Memory B cell (primary cell): ENCODE measurements at regions not wholly inside any gene's neighbourhood (a gene's known extent, or its start where the extent isn't known, plus 50 kb on each side); places are given as distances from the start of the nearest gene placed in this dataset.
A peak's percentile ranks its signal among the peaks of the same experiment; 100 is the strongest.
"Not testable (repeated sequence)": the region's sequence is repeated elsewhere in the genome, so short reads cannot be mapped to it uniquely, and the experiment has no call there.

Experiments used
- ATAC-seq: fragments of 150-1000 bp; cut with Tn5 transposase; 2 replicates; pipeline ENCODE4 v1.10.0; 2021; ENCODE audit warnings: low read depth, mild to moderate bottlenecking, moderate library complexity
- DNase-seq, 2 donors: peaks; one replicate each; pipeline ENCODE4 v3.0.0; 2022; ENCODE audit warnings: low spot score in 2 of 2
- H3K27ac Mint-ChIP-seq: one replicate; pipeline ENCODE4 v1.8.0; 2022; ENCODE audit warnings: mild to moderate bottlenecking, moderate library complexity, mixed read lengths
- H3K27me3 Mint-ChIP-seq: one replicate; pipeline ENCODE4 v1.8.0; 2022; ENCODE audit warnings: mixed read lengths
- H3K36me3 Mint-ChIP-seq: one replicate; pipeline ENCODE4 v1.8.0; 2022; ENCODE audit warnings: mild to moderate bottlenecking, mixed read lengths
- H3K4me1 Mint-ChIP-seq: one replicate; pipeline ENCODE4 v1.8.0; 2022; ENCODE audit warnings: mixed read lengths
- H3K4me3 Mint-ChIP-seq: one replicate; pipeline ENCODE4 v1.8.0; 2022; ENCODE audit warnings: mild to moderate bottlenecking, moderate library complexity, mixed read lengths
- H3K9me3 Mint-ChIP-seq: one replicate; pipeline ENCODE4 v1.8.0; 2022; ENCODE audit warnings: mixed read lengths

DNA sequence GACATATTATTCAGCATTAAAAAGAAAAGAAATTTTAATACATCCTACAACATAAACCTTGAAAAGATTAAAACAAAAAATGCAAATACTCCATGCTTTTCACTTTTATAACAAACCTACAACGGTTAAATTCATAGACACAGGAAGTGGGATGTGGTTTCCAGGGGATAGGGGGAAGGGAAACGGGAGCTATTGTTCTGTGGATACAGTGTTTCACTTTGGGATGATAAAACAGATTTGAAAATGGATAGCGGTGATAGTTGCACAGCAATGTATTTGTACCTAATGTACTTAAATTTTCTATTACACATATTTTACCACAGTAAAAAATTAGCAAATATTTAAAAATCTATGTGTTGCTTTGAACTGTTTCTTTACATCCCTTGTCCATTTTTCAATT is 368.0 kb downstream of the CDY2B start:
- DNase-seq, H3K9me3 Mint-ChIP-seq, H3K36me3 Mint-ChIP-seq, H3K27ac Mint-ChIP-seq, H3K27me3 Mint-ChIP-seq, H3K4me3 Mint-ChIP-seq, ATAC-seq, H3K4me1 Mint-ChIP-seq: not testable (repeated sequence)

GRCh38 chrY:17511476-17511875 is 368.5 kb downstream of the CDY2B start:
- not testable (repeated sequence) for H3K4me3 Mint-ChIP-seq, H3K4me1 Mint-ChIP-seq, H3K36me3 Mint-ChIP-seq, ATAC-seq, H3K9me3 Mint-ChIP-seq, H3K27me3 Mint-ChIP-seq, H3K27ac Mint-ChIP-seq, DNase-seq

DNA sequence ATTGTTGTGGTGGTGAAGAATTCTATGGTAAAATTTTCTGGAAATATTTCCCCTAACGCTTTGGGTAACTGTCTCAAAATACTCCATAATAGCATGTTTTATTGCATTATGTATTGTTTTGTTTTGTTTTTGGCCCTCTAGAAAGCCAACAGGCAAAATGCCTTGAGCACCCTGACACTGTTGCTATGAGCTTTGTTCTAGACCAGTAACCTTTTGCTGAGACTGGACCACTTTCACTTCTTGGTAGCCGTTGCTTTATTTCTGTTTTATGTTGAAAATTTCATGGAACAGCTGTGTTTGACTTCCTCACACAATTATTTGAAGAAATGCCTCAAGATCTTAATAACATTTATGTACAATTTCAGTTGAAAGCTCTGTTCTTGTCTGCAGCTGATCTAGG is 374.2 kb downstream of the CDY2B start:
- not testable (repeated sequence) for H3K4me1 Mint-ChIP-seq, H3K9me3 Mint-ChIP-seq, H3K4me3 Mint-ChIP-seq, DNase-seq, H3K36me3 Mint-ChIP-seq, H3K27ac Mint-ChIP-seq, ATAC-seq, H3K27me3 Mint-ChIP-seq

- not testable (repeated sequence) for DNase-seq, H3K4me1 Mint-ChIP-seq, H3K27me3 Mint-ChIP-seq, H3K36me3 Mint-ChIP-seq, H3K4me3 Mint-ChIP-seq, H3K27ac Mint-ChIP-seq, ATAC-seq, H3K9me3 Mint-ChIP-seq
Measured at GRCh38 chrY:17484763-17485162, 395.3 kb downstream of the CDY2B start.

DNA sequence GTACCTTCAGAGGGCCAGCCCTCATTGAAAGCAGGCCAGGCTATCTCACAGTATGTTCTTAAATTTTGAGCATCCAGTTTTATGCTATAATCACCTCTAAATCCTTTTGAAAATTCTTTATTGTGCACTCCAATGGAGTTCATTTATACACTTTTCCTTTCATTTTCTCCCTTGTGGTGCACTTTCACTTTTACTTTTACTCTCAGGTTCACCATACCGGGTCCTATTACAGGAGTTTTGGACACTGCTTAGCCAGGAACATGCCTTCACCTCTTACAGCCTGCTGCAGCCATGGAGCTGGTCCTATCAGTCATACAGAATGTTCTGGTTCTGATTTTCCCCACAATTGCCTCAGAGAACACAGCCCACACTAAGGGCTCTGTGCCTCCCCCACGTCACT is 395.9 kb downstream of the CDY2B start:
- H3K36me3 Mint-ChIP-seq, ATAC-seq, H3K27ac Mint-ChIP-seq, H3K4me1 Mint-ChIP-seq, H3K27me3 Mint-ChIP-seq, H3K9me3 Mint-ChIP-seq, H3K4me3 Mint-ChIP-seq, DNase-seq: not testable (repeated sequence)

DNA sequence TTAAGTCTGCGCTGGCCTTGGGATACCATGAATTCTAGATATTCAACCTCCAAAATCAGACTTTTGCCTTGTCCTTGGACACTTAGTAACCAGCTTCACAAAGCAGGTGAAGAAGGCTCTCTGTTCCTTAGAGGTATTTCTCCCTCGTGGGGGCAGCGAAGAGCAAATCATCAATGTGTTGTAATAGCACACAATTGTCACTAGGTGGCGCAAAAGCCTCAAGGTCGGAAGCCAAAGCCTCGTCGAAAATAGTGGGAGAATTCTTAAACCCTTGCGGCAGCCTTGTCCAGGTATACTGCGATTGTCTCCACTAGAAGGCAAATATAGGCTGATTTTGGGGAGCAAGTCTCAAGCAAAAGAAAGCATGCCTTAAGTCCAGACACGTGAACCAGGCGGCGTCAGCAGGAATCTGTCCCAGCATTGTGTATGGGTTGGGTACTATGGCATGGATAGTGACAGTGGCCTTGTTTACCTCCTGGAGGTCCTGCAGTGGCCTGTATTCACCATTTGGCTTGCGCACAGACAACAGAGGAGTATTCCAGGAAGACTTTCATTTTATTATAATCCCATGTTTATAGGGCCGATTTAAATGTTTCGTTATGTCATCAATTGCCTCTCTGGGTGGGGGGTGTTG is 398.5 kb downstream of the CDY2B start:
- DNase-seq, H3K9me3 Mint-ChIP-seq, H3K27me3 Mint-ChIP-seq, H3K4me1 Mint-ChIP-seq, H3K4me3 Mint-ChIP-seq, H3K36me3 Mint-ChIP-seq, H3K27ac Mint-ChIP-seq: not testable (repeated sequence)
- peak; percentile 29 for ATAC-seq

- H3K36me3 Mint-ChIP-seq, H3K4me1 Mint-ChIP-seq, ATAC-seq, H3K27ac Mint-ChIP-seq, H3K4me3 Mint-ChIP-seq, H3K9me3 Mint-ChIP-seq, DNase-seq, H3K27me3 Mint-ChIP-seq: not testable (repeated sequence)
Measured at GRCh38 chrY:17472068-17472467, 408.0 kb downstream of the CDY2B start.

- H3K27me3 Mint-ChIP-seq: not testable (repeated sequence)
Measured at GRCh38 chrY:17459753-17460152, 420.3 kb downstream of the CDY2B start.

DNA sequence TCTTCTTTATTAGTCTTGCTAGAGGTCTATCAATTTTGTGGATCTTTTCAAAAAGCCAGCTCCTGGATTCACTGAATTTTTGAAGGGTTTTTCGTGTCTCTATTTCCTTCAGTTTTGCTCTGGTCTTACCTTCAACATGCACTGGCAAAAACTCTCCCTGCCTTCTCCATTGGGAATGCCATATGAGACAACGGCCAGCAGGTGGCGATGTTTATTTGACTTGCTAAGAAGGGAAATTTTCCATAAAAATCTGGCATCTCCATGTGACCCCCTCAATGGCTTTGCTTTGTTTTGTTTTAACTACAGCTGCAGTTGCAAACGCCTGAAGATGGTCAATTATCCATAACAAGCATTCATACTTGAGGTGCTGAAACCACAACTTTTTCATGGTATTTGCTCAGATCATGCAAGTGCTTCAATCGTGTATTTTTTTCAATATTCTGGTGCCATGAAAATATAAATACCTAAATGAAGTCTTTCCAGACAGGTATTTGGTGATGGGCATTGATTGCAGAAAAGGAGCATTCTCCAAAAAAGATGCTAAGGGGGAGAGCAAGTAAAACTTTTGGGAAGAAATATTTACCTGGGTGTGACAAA is 449.4 kb downstream of the CDY2B start:
- no peaks in the 10 kb centered on the region for H3K9me3 Mint-ChIP-seq
- no peaks in the 10 kb centered on the region for H3K36me3 Mint-ChIP-seq
- no peak overlapping the region for H3K4me3 Mint-ChIP-seq
- H3K4me1 Mint-ChIP-seq: no peaks in the 10 kb centered on the region
- peaks cover 2% of the 10 kb centered on the region for H3K27me3 Mint-ChIP-seq
- DNase-seq (no peak), ATAC-seq (no peak)
- no peak overlapping the region for H3K27ac Mint-ChIP-seq

More at GRCh38 chrY:17459753-17460152, 420.3 kb downstream of the CDY2B start:
- DNase-seq, H3K36me3 Mint-ChIP-seq, H3K4me3 Mint-ChIP-seq, H3K27ac Mint-ChIP-seq, H3K9me3 Mint-ChIP-seq, H3K4me1 Mint-ChIP-seq: not testable (repeated sequence)
- peak; percentile 29 for ATAC-seq

- no peaks in the 10 kb centered on the region for H3K4me1 Mint-ChIP-seq
- H3K27me3 Mint-ChIP-seq: no peaks in the 10 kb centered on the region
- H3K4me3 Mint-ChIP-seq: no peak overlapping the region
- DNase-seq: no peak
- H3K36me3 Mint-ChIP-seq: no peaks in the 10 kb centered on the region
- ATAC-seq: no peak
- H3K9me3 Mint-ChIP-seq: no peaks in the 10 kb centered on the region
- H3K27ac Mint-ChIP-seq: no peak overlapping the region
Measured at GRCh38 chrY:17398336-17399072, 481.5 kb downstream of the CDY2B start.

DNA sequence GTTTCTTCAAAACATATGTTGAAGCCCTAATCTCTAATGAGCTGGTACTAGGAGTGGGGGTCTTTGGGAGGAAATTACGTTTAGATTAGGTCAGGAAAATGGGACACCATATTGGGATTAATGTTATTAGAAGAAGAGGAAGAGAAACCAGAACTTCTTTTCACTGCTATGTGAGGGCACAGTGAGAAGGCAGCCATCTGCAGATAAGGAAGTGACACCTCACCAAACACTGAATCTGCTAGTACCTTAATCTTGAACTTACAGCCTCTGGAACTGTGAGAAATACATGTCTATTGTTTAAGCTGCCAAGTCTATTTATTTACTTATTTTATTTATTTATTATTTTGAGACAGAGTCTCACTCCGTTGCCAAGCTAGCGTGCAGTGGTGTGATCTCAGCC is 482.4 kb downstream of the CDY2B start:
- DNase-seq: no peak
- no peaks in the 10 kb centered on the region for H3K36me3 Mint-ChIP-seq

DNA sequence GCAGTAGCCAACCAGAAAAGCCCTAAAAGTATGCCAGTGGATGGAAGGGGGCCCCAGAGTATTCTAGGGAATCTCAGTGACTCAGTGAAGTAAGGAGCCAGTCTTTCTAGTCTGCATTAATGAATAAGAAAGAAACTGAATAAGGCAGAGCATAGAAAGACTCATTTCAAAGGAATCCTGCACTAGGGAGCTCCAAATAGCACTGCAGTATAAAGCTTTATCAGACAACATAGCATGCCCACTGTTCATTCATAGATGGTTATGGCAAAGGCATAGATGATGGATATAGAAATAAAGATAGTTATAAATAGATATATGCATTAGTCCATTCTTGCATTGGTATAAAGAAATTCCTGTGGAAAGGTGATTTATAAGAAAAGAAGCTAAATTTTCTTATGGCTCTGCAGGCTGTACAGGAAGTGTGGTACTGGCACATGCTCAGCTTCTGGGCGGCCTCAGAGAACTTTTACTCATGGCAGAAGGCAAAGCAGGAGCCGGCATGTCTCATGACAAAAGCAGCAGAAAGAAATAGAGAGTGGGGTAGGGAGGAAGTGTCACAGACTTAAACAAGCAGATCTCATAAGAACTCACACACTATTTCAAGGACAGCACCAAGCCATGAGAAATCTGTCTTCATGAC is 498.5 kb downstream of the CDY2B start:
- H3K27me3 Mint-ChIP-seq: no peaks in the 10 kb centered on the region
- DNase-seq: no peak
- no peak overlapping the region for H3K27ac Mint-ChIP-seq
- H3K4me3 Mint-ChIP-seq: no peak overlapping the region
- H3K9me3 Mint-ChIP-seq: peaks cover 2% of the 10 kb centered on the region
- no peaks in the 10 kb centered on the region for H3K36me3 Mint-ChIP-seq
- ATAC-seq: no peak
- H3K4me1 Mint-ChIP-seq: no peaks in the 10 kb centered on the region

More for the DNA sequence above, 482.4 kb downstream of the CDY2B start:
- H3K4me3 Mint-ChIP-seq: no peak overlapping the region
- no peaks in the 10 kb centered on the region for H3K4me1 Mint-ChIP-seq
- no peak overlapping the region for H3K27ac Mint-ChIP-seq
- H3K27me3 Mint-ChIP-seq: no peaks in the 10 kb centered on the region
- no peaks in the 10 kb centered on the region for H3K9me3 Mint-ChIP-seq
- ATAC-seq: no peak

GRCh38 chrY:17378326-17378725 is 501.7 kb downstream of the CDY2B start:
- no peaks in the 10 kb centered on the region for H3K4me1 Mint-ChIP-seq
- H3K27me3 Mint-ChIP-seq: no peaks in the 10 kb centered on the region
- no peaks in the 10 kb centered on the region for H3K9me3 Mint-ChIP-seq
- no peak for DNase-seq
- no peak for ATAC-seq
- no peaks in the 10 kb centered on the region for H3K36me3 Mint-ChIP-seq
- no peak overlapping the region for H3K27ac Mint-ChIP-seq
- no peak overlapping the region for H3K4me3 Mint-ChIP-seq

- H3K27ac Mint-ChIP-seq: no peak overlapping the region
- H3K27me3 Mint-ChIP-seq: no peaks in the 10 kb centered on the region
- no peak overlapping the region for H3K4me3 Mint-ChIP-seq
- H3K36me3 Mint-ChIP-seq: no peaks in the 10 kb centered on the region
- no peaks in the 10 kb centered on the region for H3K9me3 Mint-ChIP-seq
- DNase-seq (no peak), ATAC-seq (no peak)
- no peaks in the 10 kb centered on the region for H3K4me1 Mint-ChIP-seq
Measured at GRCh38 chrY:17368413-17368812, 511.6 kb downstream of the CDY2B start.
